Coronary artery (tissue), 2 donors: ENCODE measurements at regions not wholly inside any gene's neighbourhood (a gene's known extent, or its start where the extent isn't known, plus 50 kb on each side); places are given as distances from the start of the nearest gene placed in this dataset.

Source experiments
- DNase-seq: peaks from one replicate; pipeline ENCODE4 v3.0.0-alpha.2; 2017; ENCODE audit warnings: low spot score
- H3K27ac ChIP-seq, 2 donors: fragments of 200-600 bp; sonication (generic); one replicate each; pipeline ENCODE4 v1.5.1; 2016 to 2019
- H3K4me3 ChIP-seq: fragments of 200-600 bp; sonication (generic); 2 replicates; pipeline ENCODE4 v1.5.1; 2016; ENCODE audit warnings: mild to moderate bottlenecking, moderate library complexity
- CTCF ChIP-seq: fragments of 200-600 bp; sonication (generic); IDR thresholded peaks from one replicate; pipeline ENCODE4 v1.5.1; 2019; ENCODE audit warnings: antibody characterized with exemption

- TF ChIP-seq CTCF: no peak
- Histone ChIP-seq H3K27ac (no peak overlapping the region), H3K4me3 (no peak overlapping the region)
- no peak for DNase-seq
Observed at GRCh38 chr10:10849306-10849705, 168.4 kb upstream of the CELF2 start.

- no peak overlapping the region for H3K27ac ChIP-seq
- DNase-seq: no peak
- TF ChIP-seq CTCF: no peak
- no peak overlapping the region for H3K4me3 ChIP-seq
Observed at GRCh38 chr10:10850214-10850613, 167.5 kb upstream of the CELF2 start.

GRCh38 chr10:10852464-10852863, 165.2 kb upstream of the CELF2 start:
- Histone ChIP-seq H3K27ac (no peak overlapping the region), H3K4me3 (no peak overlapping the region)
- no peak for TF ChIP-seq CTCF
- no peak for DNase-seq

- TF ChIP-seq CTCF: no peak
- no peak for DNase-seq
- Histone ChIP-seq H3K4me3 (no peak overlapping the region), H3K27ac (no peak overlapping the region)
Observed at GRCh38 chr10:10853954-10854353, 163.7 kb upstream of the CELF2 start.

GRCh38 chr10:10854725-10855124, 162.9 kb upstream of the CELF2 start:
- no peak for TF ChIP-seq CTCF
- no peak for DNase-seq
- H3K27ac ChIP-seq: no peak overlapping the region
- H3K4me3 ChIP-seq: no peak overlapping the region

- no peak overlapping the region for H3K27ac ChIP-seq
- DNase-seq: no peak
- H3K4me3 ChIP-seq: no peak overlapping the region
- TF ChIP-seq CTCF: no peak
Observed at GRCh38 chr10:10855151-10855581, 162.5 kb upstream of the CELF2 start.

GRCh38 chr10:10860455-10860976, 157.2 kb upstream of the CELF2 start:
- TF ChIP-seq CTCF: no peak
- no peak for DNase-seq
- no peak overlapping the region for H3K27ac ChIP-seq

More at GRCh38 chr10:10860455-10860976, 157.2 kb upstream of the CELF2 start:
- no peak overlapping the region for H3K4me3 ChIP-seq
